IMR-90 (cell line): ENCODE measurements at regions not wholly inside any gene's neighbourhood (a gene's known extent, or its start where the extent isn't known, plus 50 kb on each side); places are given as distances from the start of the nearest gene placed in this dataset.

Experiments used
- ATAC-seq: fragments of 200-7000 bp; cut with Tn5 transposase; 2 replicates; pipeline ENCODE4 v1.9.1; 2020; ENCODE audit warnings: low read depth, mild to moderate bottlenecking, moderate library complexity
- BruUV-seq: library from RNA; stranded (reverse); fragments of 400-500 nt; replicated peaks from 2 replicates; lab custom pipeline; 2021; lab: Mats Ljungman, UMichigan
- CTCF ChIA-PET: fragments of 300-600 bp; formaldehyde crosslinking; extraction: SDS; loops from one replicate; lab custom pipeline; 2021; ENCODE audit warnings: antibody characterized with exemption; lab: Yijun Ruan, JAX
- POLR2A ChIA-PET: fragments of 300-600 bp; sonication (Branson Sonifier 250); formaldehyde crosslinking; loops from one replicate; lab custom pipeline; 2022; ENCODE audit warnings: antibody characterized with exemption; ENCODE audit not compliant: unreplicated experiment; lab: Charles Lee
- DNase-seq: peaks from one replicate; pipeline ENCODE4 v3.0.0; 2013
- H2AFZ ChIP-seq: replicated peaks from 2 replicates; pipeline ENCODE3; 2013; ENCODE audit warnings: low read length, mild to moderate bottlenecking; ENCODE audit not compliant: poor library complexity
- H2AK5ac ChIP-seq: 2 replicates; pipeline ENCODE4 v1.6.1; 2013; ENCODE audit warnings: low read depth, low read length, inconsistent platforms
- H2AK9ac ChIP-seq: replicated peaks from 2 replicates; pipeline ENCODE3; 2013; ENCODE audit warnings: mild to moderate bottlenecking, low read depth, low read length, moderate library complexity; ENCODE audit not compliant: poor library complexity
- H2BK120ac ChIP-seq: 2 replicates; pipeline ENCODE4 v1.6.1; 2013; ENCODE audit warnings: low read depth, low read length, inconsistent platforms
- H2BK15ac ChIP-seq: 3 replicates; pipeline ENCODE4 v1.6.1; 2013; ENCODE audit warnings: low read depth, low read length, inconsistent platforms
- H2BK20ac ChIP-seq: 2 replicates; pipeline ENCODE4 v1.6.1; 2013; ENCODE audit warnings: low read depth, mild to moderate bottlenecking, inconsistent platforms, low read length, moderate library complexity
- H2BK5ac ChIP-seq: 2 replicates; pipeline ENCODE4 v1.6.1; 2013; ENCODE audit warnings: mild to moderate bottlenecking, low read depth, low read length, inconsistent platforms; ENCODE audit not compliant: poor library complexity, severe bottlenecking
- H3K14ac ChIP-seq: replicated peaks from 2 replicates; pipeline ENCODE4 v1.6.1; 2013; ENCODE audit warnings: low read depth, low read length, inconsistent platforms
- H3K18ac ChIP-seq: 2 replicates; pipeline ENCODE4 v1.6.1; 2013; ENCODE audit warnings: low read depth, low read length, control low read depth
- H3K23ac ChIP-seq: 2 replicates; pipeline ENCODE4 v1.6.1; 2013; ENCODE audit warnings: low read depth, low read length, inconsistent platforms
- H3K27ac ChIP-seq: 2 replicates; pipeline ENCODE4 v1.5.1; 2013; ENCODE audit warnings: mild to moderate bottlenecking, control low read depth, low read length; ENCODE audit not compliant: insufficient read depth
- H3K27me3 ChIP-seq: 2 replicates; pipeline ENCODE4 v1.6.1; 2013; ENCODE audit warnings: low read length; ENCODE audit not compliant: control insufficient read depth, insufficient read depth
- H3K36me3 ChIP-seq: 2 replicates; pipeline ENCODE4 v1.6.1; 2013; ENCODE audit warnings: low read length, mixed read lengths; ENCODE audit not compliant: control insufficient read depth, insufficient read depth
- H3K4ac ChIP-seq: 2 replicates; pipeline ENCODE4 v1.6.1; 2013; ENCODE audit warnings: low read depth, low read length, inconsistent platforms
- H3K4me1 ChIP-seq: 2 replicates; pipeline ENCODE4 v1.6.1; 2013; ENCODE audit warnings: low read length, mixed read lengths; ENCODE audit not compliant: control insufficient read depth, insufficient read depth
- H3K4me2 ChIP-seq: 2 replicates; pipeline ENCODE4 v1.6.1; 2013; ENCODE audit warnings: low read depth, mild to moderate bottlenecking, control low read depth, low read length, moderate library complexity
- H3K4me3 ChIP-seq: 2 replicates; pipeline ENCODE4 v1.5.1; 2013; ENCODE audit warnings: low read depth, mild to moderate bottlenecking, control low read depth, low read length, moderate library complexity; ENCODE audit not compliant: insufficient read depth
- H3K56ac ChIP-seq: 2 replicates; pipeline ENCODE4 v1.6.1; 2013; ENCODE audit warnings: low read length, inconsistent platforms; ENCODE audit not compliant: insufficient read depth; ENCODE audit errors: extremely low read depth
- H3K79me1 ChIP-seq, 2 experiments: 2 replicates each; pipeline ENCODE4 v1.6.1; 2013; ENCODE audit warnings: low read length in 2 of 2, inconsistent platforms in 1 of 2, low read depth in 1 of 2
- H3K9ac ChIP-seq: 2 replicates; pipeline ENCODE4 v1.6.1; 2013; ENCODE audit warnings: low read depth, low read length, control low read depth
- H3K9me1 ChIP-seq: 2 replicates; pipeline ENCODE4 v1.6.1; 2013; ENCODE audit warnings: low read length, inconsistent platforms; ENCODE audit not compliant: insufficient read depth
- H3K9me3 ChIP-seq: 2 replicates; pipeline ENCODE4 v1.6.1; 2013; ENCODE audit warnings: low read length; ENCODE audit not compliant: control insufficient read depth, insufficient read depth
- H4K20me1 ChIP-seq: 2 replicates; pipeline ENCODE4 v1.6.1; 2013; ENCODE audit warnings: low read length, inconsistent platforms; ENCODE audit not compliant: insufficient read depth
- H4K5ac ChIP-seq: 2 replicates; pipeline ENCODE4 v1.6.1; 2013; ENCODE audit warnings: mild to moderate bottlenecking, low read depth, low read length, control low read depth
- H4K8ac ChIP-seq, 2 experiments: 2 replicates each; pipeline ENCODE4 v1.6.1; 2013; ENCODE audit warnings: low read depth in 2 of 2, low read length in 2 of 2, control low read depth in 1 of 2, inconsistent platforms in 1 of 2
- H4K91ac ChIP-seq: 2 replicates; pipeline ENCODE4 v1.6.1; 2013; ENCODE audit warnings: low read depth, low read length, inconsistent platforms; ENCODE audit not compliant: insufficient read depth
- BHLHE40 ChIP-seq: fragments of 150-350 bp; IDR thresholded peaks from 2 replicates; pipeline ENCODE4 v1.6.1; 2016; ENCODE audit warnings: mild to moderate bottlenecking, low read depth, low read length
- CEBPB ChIP-seq: IDR thresholded peaks from 2 replicates; pipeline ENCODE4 v1.6.1; 2012; ENCODE audit warnings: low read depth, low read length, improper control_type of control experiment
- CHD1 ChIP-seq: IDR thresholded peaks from 2 replicates; pipeline ENCODE4 v1.6.1; 2012; ENCODE audit warnings: low read depth, low read length, improper control_type of control experiment
- FOS ChIP-seq: fragments of 150-350 bp; IDR thresholded peaks from 2 replicates; pipeline ENCODE4 v1.6.1; 2016; ENCODE audit warnings: low read depth, low read length
- MAFK ChIP-seq: IDR thresholded peaks from 2 replicates; pipeline ENCODE4 v1.6.1; 2012; ENCODE audit warnings: low read depth, low read length, improper control_type of control experiment
- MAZ ChIP-seq: IDR thresholded peaks from 2 replicates; pipeline ENCODE4 v1.6.1; 2012; ENCODE audit warnings: low read depth, mild to moderate bottlenecking, low read length, improper control_type of control experiment, moderate library complexity, borderline replicate concordance
- MXI1 ChIP-seq: IDR thresholded peaks from 2 replicates; pipeline ENCODE4 v1.6.1; 2012; ENCODE audit warnings: low read depth, mild to moderate bottlenecking, low read length, moderate library complexity, borderline replicate concordance
- NFE2L2 ChIP-seq: fragments of 150-350 bp; IDR thresholded peaks from 2 replicates; pipeline ENCODE4 v1.6.1; 2016; ENCODE audit warnings: low read depth, mild to moderate bottlenecking, low read length
- POLR2A ChIP-seq: IDR thresholded peaks from 2 replicates; pipeline ENCODE4 v1.6.1; 2012; ENCODE audit warnings: mild to moderate bottlenecking, low read depth, low read length
- RAD21 ChIP-seq: IDR thresholded peaks from 2 replicates; pipeline ENCODE4 v1.6.1; 2012; ENCODE audit warnings: low read length, improper control_type of control experiment
- RCOR1 ChIP-seq: IDR thresholded peaks from 2 replicates; pipeline ENCODE4 v1.6.1; 2012; ENCODE audit warnings: mild to moderate bottlenecking, low read length, improper control_type of control experiment; ENCODE audit not compliant: insufficient replicate concordance
- RFX5 ChIP-seq: IDR thresholded peaks from 2 replicates; pipeline ENCODE4 v1.8.0; 2012; ENCODE audit warnings: low read depth, mild to moderate bottlenecking, low read length, moderate library complexity
- SMC3 ChIP-seq: fragments of 150-350 bp; IDR thresholded peaks from 2 replicates; pipeline ENCODE4 v1.6.1; 2016; ENCODE audit warnings: low read depth, mild to moderate bottlenecking, antibody characterized with exemption, low read length, moderate library complexity
- WGBS, 2 experiments: methylation state at CpG; one replicate each; pipeline versions ENCODE4 v1.1.5 to v1.1.7; 2013; ENCODE audit warnings: missing lambda C conversion rate in 2 of 2; ENCODE audit not compliant: insufficient read length in 1 of 2; ENCODE audit errors: extremely low coverage in 2 of 2; 5-methylcytosine and 5-hydroxymethylcytosine counted together
- dilution Hi-C: fragments of 300-500 bp; cut with HindIII; formaldehyde crosslinking; loops from one replicate; pipeline ENCODE4 v1.14.3; 2018; ENCODE audit warnings: low sequenced_read_pairs; ENCODE audit not compliant: unreplicated experiment
- in situ Hi-C: fragments of 300-500 bp; cut with MboI; formaldehyde crosslinking; loops from 3 replicates; pipeline ENCODE4 v1.14.3; 2019; ENCODE audit warnings: low sequenced_read_pairs, inconsistent platforms, mixed read lengths
- intact Hi-C: fragments of 100-400 bp; cut with micrococcal nuclease; formaldehyde crosslinking; loops from 2 replicates; pipeline ENCODE4 v1.10.0; 2022
- TF ChIP-seq, protein P1 (sequence below): conservative IDR thresholded peaks from 2 replicates; pipeline ENCODE4 v1.5.1; 2012; ENCODE audit warnings: mild to moderate bottlenecking, low read depth, low read length, improper control_type of control experiment
- TF ChIP-seq, protein P2 (sequence below): fragments of 150-350 bp; IDR thresholded peaks from 2 replicates; pipeline ENCODE4 v1.6.1; 2016; ENCODE audit warnings: low read depth, mild to moderate bottlenecking, low read length, moderate library complexity, borderline replicate concordance
- TF ChIP-seq, protein P3 (sequence below): fragments of 150-350 bp; IDR thresholded peaks from 2 replicates; pipeline ENCODE4 v1.6.1; 2017; ENCODE audit warnings: mild to moderate bottlenecking, antibody characterized with exemption, low read length, low read depth

DNA sequence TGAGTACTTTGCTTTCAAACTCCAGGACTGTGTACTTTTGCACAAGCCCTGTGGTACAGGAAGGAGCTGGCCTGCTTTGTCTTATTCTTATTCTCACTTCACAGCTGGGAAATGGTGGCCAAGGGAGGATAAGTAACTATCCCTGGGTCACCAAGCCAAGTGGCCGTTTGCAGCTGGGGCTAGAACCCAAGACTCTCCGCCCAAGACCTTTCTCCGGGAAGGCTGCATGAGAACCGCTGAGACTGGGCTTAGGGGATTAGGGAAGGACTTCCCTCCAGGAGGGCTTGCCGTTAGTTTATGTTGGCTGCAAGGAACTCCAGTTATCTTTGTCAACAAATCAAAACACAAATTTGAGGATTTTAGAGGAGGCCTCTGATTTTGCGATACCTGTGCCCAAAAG lies 109.5 kb upstream of the ADRA1D start:
- TF ChIP-seq RCOR1 (no peak), NFE2L2 (no peak), RAD21 (no peak), MAZ (no peak), MXI1 (no peak), SMC3 (no peak), FOS (no peak), BHLHE40 (no peak), POLR2A (no peak), CHD1 (no peak), MAFK (no peak), CEBPB (no peak), RFX5 (no peak)
- TF ChIP-seq, protein P1, sequence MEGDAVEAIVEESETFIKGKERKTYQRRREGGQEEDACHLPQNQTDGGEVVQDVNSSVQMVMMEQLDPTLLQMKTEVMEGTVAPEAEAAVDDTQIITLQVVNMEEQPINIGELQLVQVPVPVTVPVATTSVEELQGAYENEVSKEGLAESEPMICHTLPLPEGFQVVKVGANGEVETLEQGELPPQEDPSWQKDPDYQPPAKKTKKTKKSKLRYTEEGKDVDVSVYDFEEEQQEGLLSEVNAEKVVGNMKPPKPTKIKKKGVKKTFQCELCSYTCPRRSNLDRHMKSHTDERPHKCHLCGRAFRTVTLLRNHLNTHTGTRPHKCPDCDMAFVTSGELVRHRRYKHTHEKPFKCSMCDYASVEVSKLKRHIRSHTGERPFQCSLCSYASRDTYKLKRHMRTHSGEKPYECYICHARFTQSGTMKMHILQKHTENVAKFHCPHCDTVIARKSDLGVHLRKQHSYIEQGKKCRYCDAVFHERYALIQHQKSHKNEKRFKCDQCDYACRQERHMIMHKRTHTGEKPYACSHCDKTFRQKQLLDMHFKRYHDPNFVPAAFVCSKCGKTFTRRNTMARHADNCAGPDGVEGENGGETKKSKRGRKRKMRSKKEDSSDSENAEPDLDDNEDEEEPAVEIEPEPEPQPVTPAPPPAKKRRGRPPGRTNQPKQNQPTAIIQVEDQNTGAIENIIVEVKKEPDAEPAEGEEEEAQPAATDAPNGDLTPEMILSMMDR: no peak
- TF ChIP-seq, protein P2, sequence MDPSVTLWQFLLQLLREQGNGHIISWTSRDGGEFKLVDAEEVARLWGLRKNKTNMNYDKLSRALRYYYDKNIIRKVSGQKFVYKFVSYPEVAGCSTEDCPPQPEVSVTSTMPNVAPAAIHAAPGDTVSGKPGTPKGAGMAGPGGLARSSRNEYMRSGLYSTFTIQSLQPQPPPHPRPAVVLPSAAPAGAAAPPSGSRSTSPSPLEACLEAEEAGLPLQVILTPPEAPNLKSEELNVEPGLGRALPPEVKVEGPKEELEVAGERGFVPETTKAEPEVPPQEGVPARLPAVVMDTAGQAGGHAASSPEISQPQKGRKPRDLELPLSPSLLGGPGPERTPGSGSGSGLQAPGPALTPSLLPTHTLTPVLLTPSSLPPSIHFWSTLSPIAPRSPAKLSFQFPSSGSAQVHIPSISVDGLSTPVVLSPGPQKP: no peak
- TF ChIP-seq, protein P3, sequence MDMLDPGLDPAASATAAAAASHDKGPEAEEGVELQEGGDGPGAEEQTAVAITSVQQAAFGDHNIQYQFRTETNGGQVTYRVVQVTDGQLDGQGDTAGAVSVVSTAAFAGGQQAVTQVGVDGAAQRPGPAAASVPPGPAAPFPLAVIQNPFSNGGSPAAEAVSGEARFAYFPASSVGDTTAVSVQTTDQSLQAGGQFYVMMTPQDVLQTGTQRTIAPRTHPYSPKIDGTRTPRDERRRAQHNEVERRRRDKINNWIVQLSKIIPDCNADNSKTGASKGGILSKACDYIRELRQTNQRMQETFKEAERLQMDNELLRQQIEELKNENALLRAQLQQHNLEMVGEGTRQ: no peak
- no peak overlapping the region for H3K18ac ChIP-seq
- ChIA-PET CTCF (no interaction called here), POLR2A (no interaction called here)
- H3K9me3 ChIP-seq: peaks cover 5% of the 10 kb centered on the region
- 100% methylated on average over 1 of the region's 6 CpGs; no CpG with 5 or more reads in 1 of the 2 experiments for WGBS, 2 experiments
- H3K9me1 ChIP-seq: no peaks in the 10 kb centered on the region
- no peak overlapping the region for H2AK9ac ChIP-seq
- H2BK120ac ChIP-seq: no peak overlapping the region
- H3K4me2 ChIP-seq: no peak overlapping the region
- no peaks in the 10 kb centered on the region for H3K79me1 ChIP-seq
- no peak overlapping the region for H3K9ac ChIP-seq
- H3K27ac ChIP-seq: no peak overlapping the region
- no peak overlapping the region for H2AFZ ChIP-seq
- H4K5ac ChIP-seq: no peak overlapping the region
- ATAC-seq (no peak), DNase-seq (no peak)
- no peaks in the 10 kb centered on the region for H3K4me1 ChIP-seq
- H3K4ac ChIP-seq: no peak overlapping the region
- H3K23ac ChIP-seq: no peak overlapping the region
- no TSS peak for BruUV-seq
- dilution Hi-C loops (no loop called here), intact Hi-C loops (no loop called here), in situ Hi-C loops (no loop called here)
- no peak overlapping the region for H2BK15ac ChIP-seq
- no peak overlapping the region for H3K56ac ChIP-seq
- peaks cover 31% of the 10 kb centered on the region for H3K27me3 ChIP-seq
- H3K36me3 ChIP-seq: no peaks in the 10 kb centered on the region
- no peaks in the 10 kb centered on the region for H4K20me1 ChIP-seq
- H3K4me3 ChIP-seq: no peak overlapping the region
- H3K14ac ChIP-seq: no peak overlapping the region
- no peak overlapping the region for H4K91ac ChIP-seq
- no peak overlapping the region for H2BK5ac ChIP-seq
- no peak overlapping the region for H4K8ac ChIP-seq
- no peak overlapping the region for H2AK5ac ChIP-seq
- H2BK20ac ChIP-seq: no peak overlapping the region
